ENCODE measurements at regions not wholly inside any gene's neighbourhood (a gene's known extent, or its start where the extent isn't known, plus 50 kb on each side); places are given as distances from the start of the nearest gene placed in this dataset.
A peak's percentile ranks its signal among the peaks of the same experiment; 100 is the strongest.
"Not testable (repeated sequence)": the region's sequence is repeated elsewhere in the genome, so short reads cannot be mapped to it uniquely, and the experiment has no call there.

GRCh38 chr1:200316148-200316803 lies 93.6 kb downstream of the ZNF281 start:
- DNase-seq: no peak

GRCh38 chr1:200314085-200314750 lies 95.6 kb downstream of the ZNF281 start:
- DNase-seq: no peak

GRCh38 chr1:200311256-200311655 lies 98.6 kb downstream of the ZNF281 start:
- DNase-seq: no peak

DNA sequence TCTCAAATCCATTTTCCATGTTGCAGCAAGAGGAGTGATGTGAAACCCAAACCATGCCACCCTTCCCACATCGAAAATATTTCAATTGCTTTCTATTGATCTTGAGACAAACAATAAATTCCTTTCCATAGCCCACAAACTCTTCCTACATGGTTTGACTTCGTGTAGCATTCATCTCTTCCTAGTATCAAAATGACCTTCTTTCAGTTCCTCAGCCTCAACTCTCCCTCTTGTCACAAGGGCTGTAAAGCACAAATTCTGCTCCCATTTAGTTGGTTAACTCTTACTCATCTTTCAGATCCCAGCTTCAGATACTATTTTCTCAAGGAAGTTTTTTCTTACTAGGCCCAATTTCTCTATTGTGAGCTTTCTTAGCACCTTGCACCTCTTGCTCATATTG lies 99.0 kb downstream of the ZNF281 start:
- no peak for DNase-seq

DNA sequence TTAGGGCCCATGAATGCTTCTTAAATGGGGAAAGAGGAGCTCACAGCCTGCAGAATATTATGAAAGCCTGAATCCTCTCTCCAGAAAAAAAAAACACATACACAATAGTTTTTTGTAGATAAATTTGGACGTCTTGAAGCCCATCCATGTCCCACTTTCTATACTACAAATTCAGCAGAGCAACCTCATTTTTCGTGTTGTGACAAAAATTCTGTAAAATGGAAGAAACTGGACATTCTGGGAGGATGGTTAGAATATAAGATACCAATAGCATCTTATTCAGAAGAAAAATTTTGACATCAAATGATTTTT lies 102.1 kb downstream of the ZNF281 start:
- no peak for DNase-seq

DNA sequence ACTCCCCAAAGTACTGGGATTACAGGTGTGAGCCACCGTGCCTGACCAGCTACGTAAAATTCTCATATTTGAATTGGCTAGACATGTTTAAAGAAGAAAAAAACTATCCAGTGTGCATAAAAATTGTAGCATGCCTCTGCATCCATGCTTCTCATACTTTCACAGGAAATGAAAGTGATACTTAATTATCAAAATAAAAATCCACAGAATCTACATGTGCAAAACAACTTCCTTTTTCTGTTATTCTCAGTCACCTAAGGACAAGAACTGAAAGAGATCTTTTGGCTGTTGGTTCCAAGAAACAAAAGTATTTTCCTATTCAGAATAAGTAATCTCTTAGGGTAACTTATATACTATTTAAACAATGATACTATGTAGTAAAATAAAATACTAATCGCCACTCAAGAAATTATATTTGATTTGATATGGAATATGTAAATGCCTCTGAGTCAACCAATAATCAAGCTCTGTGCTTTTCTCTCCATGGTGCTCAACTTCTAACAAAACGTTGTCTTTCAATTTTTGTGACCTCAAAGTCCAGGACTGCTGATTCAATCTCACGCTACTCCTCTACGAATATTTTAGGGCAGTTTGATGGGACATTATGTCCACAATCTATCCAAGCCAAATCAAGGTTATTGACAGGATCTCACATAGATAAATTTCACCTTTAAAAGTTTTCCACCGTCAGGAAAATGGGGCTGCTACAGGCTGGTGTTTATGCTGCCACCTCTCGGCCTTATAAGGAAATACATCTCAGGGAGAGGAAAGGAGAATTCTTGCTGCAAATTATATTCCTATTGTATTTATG lies 102.7 kb downstream of the ZNF281 start:
- no peak for DNase-seq

DNA sequence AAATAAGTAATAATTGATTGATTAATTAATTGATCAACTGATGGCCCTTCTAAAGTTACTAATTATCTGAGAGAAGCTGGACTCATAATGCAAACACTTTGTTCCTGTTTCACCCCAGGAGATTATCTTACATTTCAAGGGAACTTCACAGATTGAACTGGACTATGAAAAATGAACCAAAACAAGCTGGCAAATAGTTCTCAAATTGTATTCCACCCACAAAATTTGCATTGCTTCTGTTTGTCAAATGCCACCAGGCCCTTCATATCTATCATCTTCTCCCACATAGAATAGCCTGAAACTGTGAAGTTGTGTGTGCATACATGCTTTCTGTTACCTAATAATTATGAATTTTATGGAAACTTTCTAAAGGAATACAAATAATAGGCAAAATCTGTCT lies 104.0 kb downstream of the ZNF281 start:
- no peak for DNase-seq

GRCh38 chr1:200304171-200304570 lies 105.7 kb downstream of the ZNF281 start:
- DNase-seq: no peak

DNA sequence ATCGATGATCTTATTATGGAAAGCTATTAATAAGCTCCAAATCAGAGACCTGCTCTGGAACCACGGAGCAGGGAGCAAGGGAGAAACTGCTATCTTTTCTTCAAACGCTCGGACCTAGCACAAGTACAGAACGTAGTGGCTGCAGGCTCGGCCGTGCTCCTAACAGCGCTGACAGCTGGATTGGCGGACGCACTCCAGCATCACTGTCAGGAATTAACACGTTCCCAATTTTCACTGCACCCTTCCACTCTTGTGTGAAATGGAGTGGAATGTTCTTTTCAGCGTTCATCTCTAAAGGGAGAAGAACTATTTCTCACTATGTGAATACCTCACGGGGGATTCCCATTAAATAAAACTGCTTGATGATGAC lies 106.9 kb downstream of the ZNF281 start:
- DNase-seq: no peak

DNA sequence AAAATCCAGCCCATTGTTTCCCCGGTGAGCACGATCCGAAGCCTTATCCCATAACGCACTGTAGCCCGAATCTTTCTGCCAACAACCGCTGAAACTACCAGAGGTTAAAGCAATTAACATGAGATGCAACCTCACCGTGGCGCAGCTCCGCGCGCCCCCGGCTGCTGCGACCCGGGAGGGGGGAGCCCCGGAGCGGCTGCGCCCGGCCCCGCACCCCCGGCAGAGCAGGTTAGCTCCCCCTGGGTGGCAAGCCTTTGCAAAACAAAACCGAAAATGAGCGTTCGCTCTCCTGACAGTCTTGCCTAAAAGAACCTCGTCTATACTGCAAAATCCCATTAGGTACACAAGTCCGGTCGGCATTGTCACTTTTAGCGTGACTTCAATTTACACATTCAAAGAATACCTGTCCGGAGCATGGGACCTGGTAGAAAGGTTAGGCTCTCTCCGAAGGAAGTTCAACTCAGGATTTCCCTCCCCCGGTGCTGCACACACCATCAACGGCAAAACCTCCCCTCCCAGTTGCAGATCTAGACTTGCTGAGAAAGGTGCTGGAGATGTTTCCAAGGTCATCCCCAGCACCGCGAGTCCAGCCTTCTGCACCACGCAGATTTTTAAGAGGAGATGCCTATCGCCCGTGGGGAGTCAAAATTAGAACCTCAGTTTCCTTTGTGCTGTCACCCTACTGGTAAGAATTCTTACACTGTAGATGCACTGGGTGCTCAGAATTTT lies 107.5 kb downstream of the ZNF281 start:
- DNase-seq: peak; percentile 58

- DNase-seq: no peak
Observed at GRCh38 chr1:200301152-200301551, 108.7 kb downstream of the ZNF281 start.

GRCh38 chr1:200299571-200299970 lies 110.3 kb downstream of the ZNF281 start:
- DNase-seq: no peak

DNA sequence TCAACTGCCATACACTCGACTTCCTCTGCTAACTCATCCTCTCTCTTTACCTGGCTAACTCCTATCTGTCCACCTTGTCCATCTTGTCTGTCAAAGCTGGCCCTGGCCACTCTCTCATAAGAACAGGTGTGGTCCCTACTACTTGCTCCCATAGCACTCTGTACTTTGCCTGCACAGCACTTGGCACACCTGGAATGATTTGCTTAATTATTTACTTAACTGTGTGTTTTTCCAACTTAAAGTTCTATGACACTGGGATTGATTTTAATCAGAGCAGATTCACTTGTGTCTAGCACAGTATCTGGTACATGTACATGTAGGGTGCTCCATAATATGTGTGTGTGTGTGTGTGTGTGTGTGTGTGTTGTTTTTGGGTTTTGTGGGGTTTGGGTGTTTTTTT lies 111.6 kb downstream of the ZNF281 start:
- no peak for DNase-seq

DNA sequence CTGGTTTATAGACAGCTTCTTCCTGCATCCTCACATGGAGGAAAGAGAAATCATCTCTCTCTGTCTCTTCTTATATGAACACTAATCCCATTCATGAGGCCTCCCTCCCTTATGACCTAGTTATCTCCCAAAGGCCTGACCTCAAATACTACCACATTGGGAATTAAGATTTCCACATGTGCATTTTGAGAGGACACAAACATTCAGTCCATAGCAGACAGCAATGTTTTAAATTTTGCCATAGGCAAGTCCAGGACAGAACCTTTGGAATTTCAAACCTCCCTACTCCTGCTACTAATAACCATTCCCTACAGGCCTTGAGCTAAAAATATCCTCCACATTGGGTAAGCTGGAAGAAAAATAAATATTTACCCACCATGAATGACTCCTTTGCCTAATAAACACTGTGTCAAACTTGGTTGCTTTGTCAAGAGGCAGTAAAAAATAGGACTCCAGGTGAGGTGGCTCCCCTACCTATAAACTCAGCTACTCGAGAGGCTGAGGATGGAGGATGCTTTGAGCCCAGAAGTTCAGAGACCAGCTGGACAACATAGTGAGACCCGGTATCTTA lies 113.7 kb downstream of the ZNF281 start:
- no peak for DNase-seq

DNA sequence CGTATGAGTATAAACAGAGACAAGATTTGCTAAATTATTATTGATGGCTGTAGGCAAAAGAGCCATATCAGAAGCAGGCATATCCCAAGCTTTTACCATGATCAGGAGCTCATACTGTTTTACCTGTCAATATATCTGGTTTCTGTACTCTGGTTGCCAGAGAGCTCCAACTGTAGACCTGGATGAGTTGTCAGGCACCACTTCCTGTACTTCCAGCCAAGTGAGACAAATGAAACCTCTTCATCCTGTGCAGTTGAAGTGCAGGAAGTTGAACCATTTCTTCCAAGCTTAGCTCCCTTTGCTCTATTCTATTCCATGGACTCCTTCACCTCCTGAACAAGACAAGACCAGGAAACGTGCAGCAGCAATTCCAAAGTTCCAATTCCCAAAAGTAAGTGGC lies 115.6 kb downstream of the ZNF281 start:
- DNase-seq: no peak

- DNase-seq: no peak
Observed at GRCh38 chr1:200292699-200293098, 117.1 kb downstream of the ZNF281 start.

- DNase-seq: no peak
Observed at GRCh38 chr1:200291106-200291505, 118.7 kb downstream of the ZNF281 start.

- no peak for DNase-seq
Observed at GRCh38 chr1:200290010-200290685, 119.7 kb downstream of the ZNF281 start.

GRCh38 chr1:200288226-200288625 lies 121.6 kb downstream of the ZNF281 start:
- no peak for DNase-seq

- DNase-seq: not testable (repeated sequence)
Observed at GRCh38 chr1:200284236-200284635, 125.6 kb downstream of the ZNF281 start.

GRCh38 chr1:200282497-200283122 lies 127.2 kb downstream of the ZNF281 start:
- DNase-seq: no peak

DNA sequence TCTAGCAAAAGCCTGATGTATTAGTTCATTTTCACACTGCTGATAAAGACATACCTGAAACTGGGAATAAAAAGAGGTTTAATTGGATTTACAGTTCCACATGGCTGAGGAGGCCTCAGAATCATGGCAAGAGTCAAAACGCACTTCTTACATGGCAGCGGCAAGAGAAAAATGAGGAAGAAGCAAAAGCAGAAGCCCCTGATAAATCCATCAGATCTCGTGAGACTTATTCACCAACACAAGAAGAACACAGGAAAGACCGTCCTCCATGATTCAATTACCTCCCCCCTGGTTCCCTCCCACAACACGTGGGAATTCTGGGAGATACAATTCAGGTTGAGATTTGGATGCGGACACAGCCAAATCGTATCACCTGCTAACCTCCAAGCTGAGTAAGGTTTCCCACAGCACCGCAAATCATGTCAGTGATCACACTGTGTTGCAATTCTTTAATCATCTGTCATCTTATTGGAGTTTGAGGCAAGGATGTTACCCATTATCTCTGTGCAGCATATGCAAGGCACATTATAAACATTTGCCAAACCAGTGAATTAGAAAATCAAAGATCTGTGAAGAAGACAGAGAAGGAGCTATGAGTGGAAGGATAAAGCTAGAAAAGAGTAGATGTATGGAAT lies 128.5 kb downstream of the ZNF281 start:
- DNase-seq: no peak
